ENCODE measurements at regions not wholly inside any gene's neighbourhood (a gene's known extent, or its start where the extent isn't known, plus 50 kb on each side); places are given as distances from the start of the nearest gene placed in this dataset.

DNA sequence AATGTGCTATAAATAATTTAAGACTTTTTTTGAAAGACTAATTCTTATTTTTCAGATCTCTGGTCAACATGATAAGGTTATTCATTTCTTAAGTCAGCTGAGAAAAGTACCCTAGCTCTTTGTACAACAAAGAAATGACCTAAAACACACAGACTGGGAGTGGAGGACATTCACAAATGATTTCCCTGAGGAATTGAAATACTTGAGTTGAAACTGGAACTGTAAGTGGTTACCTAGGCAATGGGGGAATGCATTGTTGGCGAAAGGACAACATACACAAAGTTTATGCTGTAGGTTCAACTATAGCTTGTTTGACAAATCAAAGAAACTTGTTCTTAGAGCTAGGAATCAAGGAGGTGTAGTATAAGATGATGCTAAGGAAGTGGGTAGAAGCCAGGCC is 915.5 kb downstream of the FAT4 start:
- Histone ChIP-seq H3K27me3 (ENCODE audit: insufficient read depth, poor library complexity, severe bottlenecking) (no peaks in the 10 kb centered on the region), H3K27ac (replicated peaks) (no peak overlapping the region), H3K4me3 (replicated peaks; ENCODE audit: insufficient read depth, low read length) (no peak overlapping the region)
- no peak for TF ChIP-seq REST (IDR thresholded peaks at IDR 0.05; ENCODE audit: insufficient replicate concordance, low read depth)
- TF ChIP-seq POLR2AphosphoS5 (IDR thresholded peaks at IDR 0.05; ENCODE audit: low read depth) = no peak
- no peak for TF ChIP-seq SPI1 (IDR thresholded peaks at IDR 0.05; ENCODE audit: borderline replicate concordance, low read depth)
- no peak for TF ChIP-seq GABPA (IDR thresholded peaks at IDR 0.05; ENCODE audit: low read depth)
- TF ChIP-seq, protein P1, sequence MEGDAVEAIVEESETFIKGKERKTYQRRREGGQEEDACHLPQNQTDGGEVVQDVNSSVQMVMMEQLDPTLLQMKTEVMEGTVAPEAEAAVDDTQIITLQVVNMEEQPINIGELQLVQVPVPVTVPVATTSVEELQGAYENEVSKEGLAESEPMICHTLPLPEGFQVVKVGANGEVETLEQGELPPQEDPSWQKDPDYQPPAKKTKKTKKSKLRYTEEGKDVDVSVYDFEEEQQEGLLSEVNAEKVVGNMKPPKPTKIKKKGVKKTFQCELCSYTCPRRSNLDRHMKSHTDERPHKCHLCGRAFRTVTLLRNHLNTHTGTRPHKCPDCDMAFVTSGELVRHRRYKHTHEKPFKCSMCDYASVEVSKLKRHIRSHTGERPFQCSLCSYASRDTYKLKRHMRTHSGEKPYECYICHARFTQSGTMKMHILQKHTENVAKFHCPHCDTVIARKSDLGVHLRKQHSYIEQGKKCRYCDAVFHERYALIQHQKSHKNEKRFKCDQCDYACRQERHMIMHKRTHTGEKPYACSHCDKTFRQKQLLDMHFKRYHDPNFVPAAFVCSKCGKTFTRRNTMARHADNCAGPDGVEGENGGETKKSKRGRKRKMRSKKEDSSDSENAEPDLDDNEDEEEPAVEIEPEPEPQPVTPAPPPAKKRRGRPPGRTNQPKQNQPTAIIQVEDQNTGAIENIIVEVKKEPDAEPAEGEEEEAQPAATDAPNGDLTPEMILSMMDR (IDR thresholded peaks at IDR 0.05; ENCODE audit: insufficient read depth, low read length) = no peak
- no peak for DNase-seq (ENCODE audit: low read depth in 1 of 2, low spot score in 1 of 2)

DNA sequence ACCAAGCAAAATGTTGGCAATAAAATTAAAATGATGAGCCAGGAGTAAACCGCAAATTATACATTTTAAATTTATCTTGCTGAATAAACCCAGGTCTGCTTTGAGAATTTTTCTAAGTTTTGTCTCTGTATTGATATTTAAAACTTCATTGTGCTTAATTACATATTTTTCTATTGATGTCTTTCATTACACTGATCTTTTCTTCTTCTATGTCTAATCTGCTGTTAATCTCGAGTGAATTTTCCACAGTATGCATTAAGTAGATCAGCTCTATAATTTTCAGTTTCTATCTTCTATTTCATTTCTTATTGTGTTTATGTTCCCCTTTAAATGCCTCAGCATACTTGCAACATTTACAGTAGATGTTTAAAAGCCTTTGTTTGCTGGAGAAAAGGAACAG is 918.7 kb downstream of the FAT4 start:
- no peak overlapping the region for H3K27ac ChIP-seq (replicated peaks)
- no peaks in the 10 kb centered on the region for H3K27me3 ChIP-seq (ENCODE audit: insufficient read depth, poor library complexity, severe bottlenecking)
- TF ChIP-seq SPI1 (IDR thresholded peaks at IDR 0.05; ENCODE audit: borderline replicate concordance, low read depth) (no peak), REST (IDR thresholded peaks at IDR 0.05; ENCODE audit: insufficient replicate concordance, low read depth) (no peak), POLR2AphosphoS5 (IDR thresholded peaks at IDR 0.05; ENCODE audit: low read depth) (no peak), GABPA (IDR thresholded peaks at IDR 0.05; ENCODE audit: low read depth) (no peak)
- TF ChIP-seq, protein P1 (IDR thresholded peaks at IDR 0.05; ENCODE audit: insufficient read depth, low read length) = no peak
- H3K4me3 ChIP-seq (replicated peaks; ENCODE audit: insufficient read depth, low read length) = no peak overlapping the region
- no peak for DNase-seq (ENCODE audit: low read depth in 1 of 2, low spot score in 1 of 2)

DNA sequence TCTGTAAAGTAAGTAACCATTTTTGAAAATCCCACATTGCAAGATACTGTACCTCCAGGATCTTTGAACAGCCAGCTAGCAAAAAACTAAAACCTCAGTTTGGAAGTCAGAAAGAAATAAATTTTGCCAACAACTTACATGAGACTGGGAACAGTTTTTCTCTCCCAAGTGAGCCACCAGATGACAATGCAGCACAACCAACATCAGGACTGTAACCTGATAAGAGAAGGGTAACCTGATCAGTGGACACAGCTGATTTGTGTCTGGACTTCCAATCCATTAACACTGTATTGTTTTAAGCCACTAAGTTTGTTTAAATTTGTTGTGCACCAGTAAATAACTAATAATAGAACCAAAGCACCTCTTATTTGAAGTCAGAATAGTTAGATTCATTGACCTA is 923.3 kb downstream of the FAT4 start:
- TF ChIP-seq REST (IDR thresholded peaks at IDR 0.05; ENCODE audit: insufficient replicate concordance, low read depth) (no peak), SPI1 (IDR thresholded peaks at IDR 0.05; ENCODE audit: borderline replicate concordance, low read depth) (no peak), POLR2AphosphoS5 (IDR thresholded peaks at IDR 0.05; ENCODE audit: low read depth) (no peak), GABPA (IDR thresholded peaks at IDR 0.05; ENCODE audit: low read depth) (no peak)
- TF ChIP-seq, protein P1 (IDR thresholded peaks at IDR 0.05; ENCODE audit: insufficient read depth, low read length) = no peak
- H3K27ac ChIP-seq (replicated peaks) = no peak overlapping the region
- H3K4me3 ChIP-seq (replicated peaks; ENCODE audit: insufficient read depth, low read length) = no peak overlapping the region
- no peak for DNase-seq (ENCODE audit: low read depth in 1 of 2, low spot score in 1 of 2)
- H3K27me3 ChIP-seq (ENCODE audit: insufficient read depth, poor library complexity, severe bottlenecking) = no peaks in the 10 kb centered on the region

All from HL-60 (cell line).